Lung (tissue), 11 donors: ENCODE measurements at regions not wholly inside any gene's neighbourhood (a gene's known extent, or its start where the extent isn't known, plus 50 kb on each side); places are given as distances from the start of the nearest gene placed in this dataset.
A peak's percentile ranks its signal among the peaks of the same experiment; 100 is the strongest.

Experiments used
- ATAC-seq: fragments of 200-7000 bp; cut with Tn5 transposase; one replicate; pipeline ENCODE4 v1.9.1; 2020; ENCODE audit warnings: moderate number of reproducible peaks; ENCODE audit not compliant: insufficient read depth, low FRiP score
- DNase-seq, 3 donors: peaks; one replicate each; pipeline ENCODE4 v3.0.0-alpha.2; 2013 to 2017
- H3K27ac ChIP-seq, 2 donors: one replicate each; pipeline ENCODE4 v1.5.1; 2013; ENCODE audit warnings: mild to moderate bottlenecking in 2 of 2, moderate library complexity in 2 of 2, control low read depth in 1 of 2, inconsistent platforms in 1 of 2, low read depth in 1 of 2, low read length in 1 of 2
- H3K27me3 ChIP-seq, 3 donors: one replicate each; pipeline ENCODE4 v1.5.1; 2013; ENCODE audit warnings: low read length in 2 of 3; ENCODE audit not compliant: control insufficient read depth in 3 of 3, insufficient read depth in 3 of 3
- H3K36me3 ChIP-seq, 4 donors: one replicate each; pipeline ENCODE4 v1.5.1; 2013; ENCODE audit warnings: low read length in 4 of 4, mild to moderate bottlenecking in 1 of 4, moderate library complexity in 1 of 4; ENCODE audit not compliant: control insufficient read depth in 4 of 4, insufficient read depth in 4 of 4
- H3K4me1 ChIP-seq, 5 donors: one replicate each; pipeline ENCODE4 v1.5.1; 2013; ENCODE audit warnings: low read length in 5 of 5, mild to moderate bottlenecking in 2 of 5, moderate library complexity in 1 of 5; ENCODE audit not compliant: control insufficient read depth in 5 of 5, insufficient read depth in 5 of 5
- H3K4me3 ChIP-seq: one replicate; pipeline ENCODE4 v1.5.1; 2013; ENCODE audit warnings: mild to moderate bottlenecking, control low read depth, moderate library complexity
- H3K9ac ChIP-seq, 2 donors: one replicate each; pipeline ENCODE4 v1.5.1; 2013; ENCODE audit warnings: low read length in 2 of 2, control low read depth in 1 of 2; ENCODE audit not compliant: insufficient read depth in 1 of 2
- H3K9me3 ChIP-seq, 4 donors: one replicate each; pipeline ENCODE4 v1.5.1; 2013; ENCODE audit warnings: low read length in 3 of 4, mild to moderate bottlenecking in 1 of 4, moderate library complexity in 1 of 4; ENCODE audit not compliant: control insufficient read depth in 4 of 4, insufficient read depth in 3 of 4
- CTCF ChIP-seq: IDR thresholded peaks from 2 replicates; pipeline ENCODE4 v1.5.1; 2012; ENCODE audit warnings: mild to moderate bottlenecking; ENCODE audit errors: control extremely low read depth, extremely low read depth
- WGBS, 2 donors: extraction: QIAGEN DNeasy Blood & Tissue Kit; methylation state at CpG; one replicate each; pipeline ENCODE4 v1.1.7; 2013; 5-methylcytosine and 5-hydroxymethylcytosine counted together
- donor health status: control.
- donor health status: control.
- donor health status: Bipolar disorder and iron deficiency.
- donor health status: healthy.
- donor health status: DM: yes; HTN: yes; CAD: no.

GRCh38 chr11:15621565-15621964, 506.8 kb downstream of the INSC start:
- 79 to 82% methylated on average over 5 of the region's 5 CpGs for WGBS, 2 donors
- Histone ChIP-seq H3K36me3 (no peaks in the 10 kb centered on the region), H3K4me1 (peaks cover 0 to 14% (median 5%) of the 10 kb centered on the region in 5 donors), H3K4me3 (no peak overlapping the region), H3K27ac (no peak overlapping the region), H3K9ac (no peak overlapping the region), H3K9me3 (no peaks in the 10 kb centered on the region), H3K27me3 (peaks cover 0 to 3% (median 0%) of the 10 kb centered on the region in 3 donors)
- ATAC-seq (no peak), DNase-seq (peak in 1 of 3 donors; percentile 38)
- TF ChIP-seq CTCF, result no peak

GRCh38 chr11:15622231-15622890, 507.6 kb downstream of the INSC start:
- Histone ChIP-seq H3K27me3 (peaks cover 0 to 3% (median 0%) of the 10 kb centered on the region in 3 donors), H3K27ac (no peak overlapping the region), H3K4me3 (no peak overlapping the region), H3K9me3 (no peaks in the 10 kb centered on the region), H3K36me3 (no peaks in the 10 kb centered on the region), H3K4me1 (peaks cover 0 to 14% (median 5%) of the 10 kb centered on the region in 5 donors), H3K9ac (peak overlapping the region in 1 of 2 donors; percentile 1)
- ATAC-seq (no peak), DNase-seq (no peak)
- TF ChIP-seq CTCF, result no peak
- WGBS, 2 donors, result 45 to 57% methylated on average over 8 of the region's 8 CpGs

GRCh38 chr11:15624701-15625100, 510.0 kb downstream of the INSC start:
- no peak for TF ChIP-seq CTCF
- peaks cover 0 to 14% (median 5%) of the 10 kb centered on the region in 5 donors for H3K4me1 ChIP-seq
- no peak overlapping the region for H3K9ac ChIP-seq
- no peak overlapping the region for H3K27ac ChIP-seq
- no peaks in the 10 kb centered on the region for H3K36me3 ChIP-seq
- H3K9me3 ChIP-seq, result no peaks in the 10 kb centered on the region
- DNase-seq (no peak), ATAC-seq (no peak)
- H3K27me3 ChIP-seq, result peaks cover 0 to 3% (median 0%) of the 10 kb centered on the region in 3 donors
- 82% methylated on average over 4 of the region's 4 CpGs for whole genome bisulfite sequencing, 2 donors
- no peak overlapping the region for H3K4me3 ChIP-seq

GRCh38 chr11:15625691-15626090, 511.0 kb downstream of the INSC start:
- no peak overlapping the region for H3K9ac ChIP-seq
- H3K4me1 ChIP-seq, result peaks cover 0 to 14% (median 5%) of the 10 kb centered on the region in 5 donors
- peaks cover 0 to 3% (median 0%) of the 10 kb centered on the region in 3 donors for H3K27me3 ChIP-seq
- no peaks in the 10 kb centered on the region for H3K36me3 ChIP-seq
- TF ChIP-seq CTCF, result no peak
- ATAC-seq (peak; percentile 47), DNase-seq (no peak)
- no peak overlapping the region for H3K4me3 ChIP-seq
- 65 to 82% methylated on average over 2 of the region's 2 CpGs for WGBS, 2 donors
- no peak overlapping the region for H3K27ac ChIP-seq
- H3K9me3 ChIP-seq, result no peaks in the 10 kb centered on the region
